GM23248 (cell line): ENCODE measurements at regions not wholly inside any gene's neighbourhood (a gene's known extent, or its start where the extent isn't known, plus 50 kb on each side); places are given as distances from the start of the nearest gene placed in this dataset.

Experiments used
- DNase-seq: peaks from one replicate; pipeline ENCODE4 v3.0.0-alpha.2; 2015
- H2AFZ ChIP-seq: fragments of 200-600 bp; sonication (generic); 2 replicates; pipeline ENCODE4 v1.6.1; 2016; ENCODE audit warnings: antibody characterized with exemption
- H3F3A ChIP-seq: fragments of 200-600 bp; sonication (generic); 2 replicates; pipeline ENCODE4 v1.6.1; 2016; ENCODE audit warnings: mild to moderate bottlenecking, antibody characterized with exemption, mixed run types; ENCODE audit not compliant: insufficient read depth
- H3K27ac ChIP-seq: fragments of 200-600 bp; sonication (generic); 2 replicates; pipeline ENCODE4 v1.5.1; 2016; ENCODE audit warnings: mild to moderate bottlenecking
- H3K27me3 ChIP-seq: fragments of 200-600 bp; sonication (generic); replicated peaks from 2 replicates; pipeline ENCODE4 v1.6.1; 2016; ENCODE audit warnings: mild to moderate bottlenecking; ENCODE audit not compliant: insufficient read depth
- H3K36me3 ChIP-seq: fragments of 200-600 bp; sonication (generic); 2 replicates; pipeline ENCODE4 v1.6.1; 2016; ENCODE audit warnings: low read depth, mild to moderate bottlenecking
- H3K4me1 ChIP-seq: fragments of 200-600 bp; sonication (generic); 2 replicates; pipeline ENCODE4 v1.6.1; 2016; ENCODE audit warnings: mild to moderate bottlenecking; ENCODE audit not compliant: insufficient read depth
- H3K4me2 ChIP-seq: fragments of 200-600 bp; sonication (generic); one replicate; pipeline ENCODE4 v1.6.1; 2016; ENCODE audit warnings: mild to moderate bottlenecking; ENCODE audit not compliant: unreplicated experiment
- H3K4me3 ChIP-seq: fragments of 200-600 bp; sonication (generic); 2 replicates; pipeline ENCODE4 v1.5.1; 2016; ENCODE audit warnings: mild to moderate bottlenecking
- H3K79me2 ChIP-seq: fragments of 200-600 bp; sonication (generic); 2 replicates; pipeline ENCODE4 v1.6.1; 2016; ENCODE audit warnings: mild to moderate bottlenecking; ENCODE audit not compliant: insufficient read depth
- H3K9ac ChIP-seq: fragments of 200-600 bp; sonication (generic); 2 replicates; pipeline ENCODE4 v1.6.1; 2016; ENCODE audit warnings: mild to moderate bottlenecking
- H3K9me2 ChIP-seq: fragments of 200-600 bp; sonication (generic); 2 replicates; pipeline ENCODE4 v1.6.1; 2016; ENCODE audit warnings: mixed run types, mild to moderate bottlenecking, moderate library complexity; ENCODE audit not compliant: insufficient read depth
- H3K9me3 ChIP-seq: fragments of 200-600 bp; sonication (generic); one replicate; pipeline ENCODE4 v1.6.1; 2017; ENCODE audit warnings: low read depth
- H4K20me1 ChIP-seq: fragments of 200-600 bp; sonication (generic); 2 replicates; pipeline ENCODE4 v1.6.0; 2016; ENCODE audit not compliant: insufficient read depth
- EZH2 ChIP-seq: fragments of 200-600 bp; sonication (generic); IDR thresholded peaks from 2 replicates; pipeline ENCODE4 v1.6.1; 2018; ENCODE audit warnings: antibody characterized with exemption, mild to moderate bottlenecking; ENCODE audit not compliant: insufficient read depth, poor library complexity, severe bottlenecking
- EZH2phosphoT487 ChIP-seq: fragments of 200-600 bp; sonication (generic); IDR thresholded peaks from 2 replicates; pipeline ENCODE4 v1.6.1; 2018; ENCODE audit warnings: antibody characterized with exemption, moderate library complexity, mild to moderate bottlenecking, low read depth; ENCODE audit not compliant: insufficient read depth
- WGBS, 2 experiments: methylation state at CpG; one replicate each; pipeline ENCODE4 v1.1.6; 2015 to 2017; ENCODE audit warnings: low lambda C conversion rate in 2 of 2, low coverage in 1 of 2; ENCODE audit errors: missing lambda C conversion rate in 2 of 2; 5-methylcytosine and 5-hydroxymethylcytosine counted together
- in situ Hi-C: fragments of 300-500 bp; cut with MboI; formaldehyde crosslinking; loops from 2 replicates; pipeline ENCODE4 v1.15.0; 2020

DNA sequence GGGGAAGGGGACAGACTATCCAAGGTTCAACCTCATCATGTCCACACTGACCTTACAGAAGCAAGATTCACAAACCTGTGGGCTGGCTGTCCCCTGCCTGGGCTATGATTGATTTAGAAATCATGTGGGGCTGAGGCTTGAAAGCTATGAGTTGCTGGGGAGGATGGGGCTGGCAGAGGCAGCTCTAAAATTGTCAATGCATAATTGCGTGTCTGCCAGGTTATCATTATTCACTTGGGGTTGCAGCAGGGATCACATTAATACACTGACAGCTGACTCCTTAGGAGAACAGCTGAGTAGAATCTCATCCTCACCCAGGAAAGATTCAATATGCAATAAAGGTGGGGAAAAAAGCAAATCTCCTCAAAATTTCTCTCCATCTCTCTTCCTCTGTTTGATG lies 866.3 kb downstream of the CCSER2 start:
- 13 to 18% methylated on average over 1 of the region's 1 CpG for WGBS, 2 experiments
- Histone ChIP-seq H3K79me2 (no peaks in the 10 kb centered on the region), H3K9me3 (no peaks in the 10 kb centered on the region), H4K20me1 (no peaks in the 10 kb centered on the region), H3K4me3 (no peak overlapping the region), H3K4me1 (no peaks in the 10 kb centered on the region), H3K36me3 (no peaks in the 10 kb centered on the region), H3K9me2 (no peaks in the 10 kb centered on the region), H3F3A (no peaks in the 10 kb centered on the region), H3K4me2 (no peak overlapping the region), H2AFZ (no peak overlapping the region), H3K9ac (no peak overlapping the region), H3K27ac (no peak overlapping the region), H3K27me3 (no peaks in the 10 kb centered on the region)
- DNase-seq, result no peak
- no peak for TF ChIP-seq EZH2phosphoT487
- TF ChIP-seq EZH2, result no peak
- in situ Hi-C loops, result no loop called here

DNA sequence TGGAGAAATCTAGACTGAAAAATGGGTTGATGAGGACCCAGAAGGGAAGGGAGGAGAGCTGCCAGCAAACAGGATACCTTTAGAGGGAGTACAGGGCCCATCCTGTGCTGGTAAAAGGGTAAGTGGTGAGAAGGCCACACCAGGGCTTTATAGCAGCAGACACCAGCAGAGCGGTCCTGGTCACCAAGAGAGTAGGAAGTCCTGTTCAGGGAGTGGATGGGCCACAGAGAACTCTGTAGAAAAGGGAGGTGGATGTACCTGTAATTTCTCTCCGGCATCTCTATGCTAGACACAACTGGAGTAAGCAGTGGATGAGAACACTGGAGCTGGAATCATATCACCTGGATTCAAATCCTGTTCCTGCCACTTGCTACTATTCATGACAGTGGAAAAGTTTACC lies 867.2 kb downstream of the CCSER2 start:
- no peaks in the 10 kb centered on the region for H3K27me3 ChIP-seq
- in situ Hi-C loops, result no loop called here
- no peaks in the 10 kb centered on the region for H3K9me3 ChIP-seq
- H3K4me3 ChIP-seq, result no peak overlapping the region
- no peaks in the 10 kb centered on the region for H3F3A ChIP-seq
- no peaks in the 10 kb centered on the region for H3K9me2 ChIP-seq
- no peaks in the 10 kb centered on the region for H3K4me1 ChIP-seq
- 14 to 26% methylated on average over 2 of the region's 2 CpGs for WGBS, 2 experiments
- H2AFZ ChIP-seq, result no peak overlapping the region
- no peak for TF ChIP-seq EZH2
- TF ChIP-seq EZH2phosphoT487, result no peak
- no peak overlapping the region for H3K27ac ChIP-seq
- H3K36me3 ChIP-seq, result no peaks in the 10 kb centered on the region
- H3K79me2 ChIP-seq, result no peaks in the 10 kb centered on the region
- H3K9ac ChIP-seq, result no peak overlapping the region
- no peak for DNase-seq
- no peak overlapping the region for H3K4me2 ChIP-seq
- no peaks in the 10 kb centered on the region for H4K20me1 ChIP-seq

DNA sequence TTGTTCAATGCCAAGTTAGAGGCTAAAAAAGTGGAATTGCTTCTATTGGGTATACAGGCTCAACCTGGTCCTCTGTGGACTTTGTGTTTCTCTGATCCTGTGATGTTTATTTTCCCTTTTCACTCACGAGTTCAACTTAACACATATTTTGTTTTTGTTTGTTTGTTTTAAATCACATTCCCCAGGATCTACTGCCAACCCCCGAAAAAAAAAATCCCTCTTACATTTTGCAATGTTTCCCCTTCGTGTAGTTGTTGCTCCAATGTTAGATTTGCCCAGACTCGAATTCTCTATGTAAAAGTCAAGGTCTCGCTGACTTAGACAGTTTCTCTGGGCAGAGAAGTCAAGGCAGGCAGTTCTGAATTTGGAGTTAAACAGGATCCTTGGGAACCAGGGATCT lies 876.4 kb downstream of the CCSER2 start:
- TF ChIP-seq EZH2phosphoT487, result no peak
- TF ChIP-seq EZH2, result no peak
- H3K4me2 ChIP-seq, result no peak overlapping the region
- H3K36me3 ChIP-seq, result no peaks in the 10 kb centered on the region
- peaks cover 5% of the 10 kb centered on the region for H3K9me3 ChIP-seq
- H3K9me2 ChIP-seq, result no peaks in the 10 kb centered on the region
- no peaks in the 10 kb centered on the region for H3K27me3 ChIP-seq
- DNase-seq, result no peak
- H3K4me3 ChIP-seq, result no peak overlapping the region
- H2AFZ ChIP-seq, result no peak overlapping the region
- H3K27ac ChIP-seq, result no peak overlapping the region
- 7 to 11% methylated on average over 5 of the region's 5 CpGs for WGBS, 2 experiments
- no peaks in the 10 kb centered on the region for H3K79me2 ChIP-seq
- H4K20me1 ChIP-seq, result no peaks in the 10 kb centered on the region
- H3K9ac ChIP-seq, result no peak overlapping the region
- H3K4me1 ChIP-seq, result no peaks in the 10 kb centered on the region
- no peaks in the 10 kb centered on the region for H3F3A ChIP-seq
- in situ Hi-C loops, result no loop called here

- in situ Hi-C loops, result no loop called here
- no peak overlapping the region for H3K27ac ChIP-seq
- no peaks in the 10 kb centered on the region for H3K4me1 ChIP-seq
- no peaks in the 10 kb centered on the region for H3K36me3 ChIP-seq
- no peak overlapping the region for H3K4me2 ChIP-seq
- H3K9me3 ChIP-seq, result peaks cover 5% of the 10 kb centered on the region
- H2AFZ ChIP-seq, result no peak overlapping the region
- no peaks in the 10 kb centered on the region for H3K27me3 ChIP-seq
- TF ChIP-seq EZH2phosphoT487, result no peak
- TF ChIP-seq EZH2, result no peak
- H3K79me2 ChIP-seq, result no peaks in the 10 kb centered on the region
- H3K9me2 ChIP-seq, result no peaks in the 10 kb centered on the region
- WGBS, 2 experiments, result 0 to 3% methylated on average over 1 of the region's 1 CpG
- no peak overlapping the region for H3K9ac ChIP-seq
- H4K20me1 ChIP-seq, result no peaks in the 10 kb centered on the region
- H3K4me3 ChIP-seq, result no peak overlapping the region
- H3F3A ChIP-seq, result no peaks in the 10 kb centered on the region
- no peak for DNase-seq
Measured at GRCh38 chr10:85212526-85212925, 884.1 kb downstream of the CCSER2 start.

DNA sequence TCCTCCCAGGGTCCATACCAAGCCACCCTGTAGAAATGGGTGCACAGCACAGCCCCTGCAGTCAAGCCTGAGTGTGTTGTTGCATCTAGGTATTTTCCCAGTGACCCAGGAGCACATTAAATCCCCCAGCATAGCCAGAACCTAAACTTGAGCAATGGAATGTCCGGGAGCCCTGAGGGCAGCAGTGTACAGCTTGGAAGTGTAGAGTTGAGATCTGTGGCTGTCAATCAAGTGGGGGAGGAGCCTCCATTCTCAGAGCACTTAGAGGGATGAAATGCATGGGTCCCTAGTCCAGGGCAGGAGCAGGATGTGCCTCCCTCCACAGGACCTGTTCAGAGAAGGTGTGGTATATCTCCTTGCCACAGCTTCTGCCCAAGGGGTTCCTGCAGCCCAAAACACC lies 885.1 kb downstream of the CCSER2 start:
- Histone ChIP-seq H3K4me2 (no peak overlapping the region), H3K4me3 (no peak overlapping the region), H3K27ac (no peak overlapping the region), H3K9me3 (peaks cover 5% of the 10 kb centered on the region), H4K20me1 (no peaks in the 10 kb centered on the region), H3K27me3 (no peaks in the 10 kb centered on the region), H3K9me2 (no peaks in the 10 kb centered on the region), H3K4me1 (no peaks in the 10 kb centered on the region), H3K79me2 (no peaks in the 10 kb centered on the region), H3K9ac (no peak overlapping the region), H2AFZ (no peak overlapping the region), H3K36me3 (no peaks in the 10 kb centered on the region), H3F3A (no peaks in the 10 kb centered on the region)
- DNase-seq, result no peak
- no peak for TF ChIP-seq EZH2
- no peak for TF ChIP-seq EZH2phosphoT487
- in situ Hi-C loops, result no loop called here
- WGBS, 2 experiments, result 36 to 43% methylated on average over 1 of the region's 1 CpG
